RKO (cell line): ENCODE measurements at regions not wholly inside any gene's neighbourhood (a gene's known extent, or its start where the extent isn't known, plus 50 kb on each side); places are given as distances from the start of the nearest gene placed in this dataset.

Source experiments
- DNase-seq: peaks from one replicate; pipeline ENCODE4 v3.0.0-alpha.2; 2016; ENCODE audit warnings: low spot score

- DNase-seq: no peak
These were observed 405.4 kb downstream of the DMAC1 start for GRCh38 chr9:7394002-7394774.

DNA sequence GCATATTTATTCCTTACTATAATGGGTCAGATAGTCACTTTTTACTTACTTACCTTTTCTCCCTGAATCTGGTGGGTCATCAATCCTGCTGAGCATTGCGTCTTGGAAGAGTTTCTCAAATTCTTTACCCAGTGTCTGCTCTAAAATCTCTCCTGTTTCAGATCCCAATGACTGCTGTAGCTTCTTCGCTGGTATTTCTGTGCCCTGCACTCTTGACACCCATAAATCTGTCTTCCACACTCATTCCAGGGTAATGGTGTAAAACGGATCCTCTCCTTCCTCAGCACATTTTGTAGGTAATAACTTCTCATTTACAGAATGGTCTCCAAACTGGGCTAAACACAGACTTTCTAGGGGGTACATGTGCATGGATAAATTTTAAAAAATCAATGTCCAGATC is 407.4 kb downstream of the DMAC1 start:
- no peak for DNase-seq

DNA sequence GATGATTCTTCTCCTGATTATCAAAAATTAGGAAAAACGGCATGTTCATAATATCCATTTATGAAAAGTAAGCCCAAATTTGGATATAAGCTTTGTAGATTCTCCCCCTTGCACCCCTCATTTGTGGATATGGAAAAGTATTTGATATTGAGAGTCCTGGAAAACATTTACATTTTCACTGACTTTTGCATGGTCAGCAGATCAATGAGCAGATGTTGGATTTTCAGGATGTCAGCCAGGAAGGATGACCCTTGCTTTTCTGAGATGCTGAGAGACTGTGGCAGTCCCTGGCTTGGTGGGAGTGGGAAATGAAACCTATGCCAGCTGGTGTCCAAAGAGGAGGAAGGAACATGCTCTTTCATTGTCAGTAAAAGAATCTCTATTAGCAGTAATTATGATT is 410.8 kb downstream of the DMAC1 start:
- no peak for DNase-seq

DNA sequence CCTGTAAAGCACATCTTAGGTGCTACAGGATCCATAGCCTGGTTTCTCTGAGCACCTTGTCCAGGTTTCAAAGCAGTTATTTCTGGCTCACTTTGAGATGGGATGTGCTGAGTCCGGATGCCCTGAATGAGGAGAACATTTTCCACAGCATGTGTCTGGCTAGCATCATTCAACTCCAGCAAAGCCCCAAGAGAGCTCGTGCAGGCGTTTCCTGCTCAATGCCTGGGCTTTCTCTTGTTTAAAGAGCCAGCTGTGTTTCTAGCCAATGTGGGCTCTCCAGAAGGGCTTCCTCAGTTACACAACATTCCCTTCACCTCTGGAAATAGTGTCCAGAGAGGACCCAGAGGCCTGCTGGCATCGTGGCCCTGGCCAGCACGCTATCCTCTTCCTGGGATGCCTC is 411.7 kb downstream of the DMAC1 start:
- no peak for DNase-seq

- DNase-seq: no peak
These were observed 417.3 kb downstream of the DMAC1 start for GRCh38 chr9:7382304-7382703.

DNA sequence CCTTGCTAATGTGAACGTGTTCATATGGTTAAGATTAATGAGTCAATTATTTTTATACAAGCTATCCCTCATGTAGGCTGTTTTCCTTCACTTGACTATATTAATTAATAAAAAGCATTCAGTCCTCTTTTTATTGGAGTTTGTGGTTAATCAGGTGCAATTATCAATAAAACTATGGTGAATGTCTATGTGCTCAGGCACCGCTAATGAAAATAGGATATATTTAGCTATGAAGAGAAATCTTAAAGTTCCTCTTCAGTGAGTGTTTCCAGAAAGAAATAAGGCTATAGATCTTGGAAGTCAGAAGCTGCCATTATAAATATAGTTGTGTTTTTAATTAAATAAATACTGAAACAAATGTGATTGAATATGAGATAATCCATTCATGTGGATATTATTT is 422.1 kb downstream of the DMAC1 start:
- no peak for DNase-seq

DNA sequence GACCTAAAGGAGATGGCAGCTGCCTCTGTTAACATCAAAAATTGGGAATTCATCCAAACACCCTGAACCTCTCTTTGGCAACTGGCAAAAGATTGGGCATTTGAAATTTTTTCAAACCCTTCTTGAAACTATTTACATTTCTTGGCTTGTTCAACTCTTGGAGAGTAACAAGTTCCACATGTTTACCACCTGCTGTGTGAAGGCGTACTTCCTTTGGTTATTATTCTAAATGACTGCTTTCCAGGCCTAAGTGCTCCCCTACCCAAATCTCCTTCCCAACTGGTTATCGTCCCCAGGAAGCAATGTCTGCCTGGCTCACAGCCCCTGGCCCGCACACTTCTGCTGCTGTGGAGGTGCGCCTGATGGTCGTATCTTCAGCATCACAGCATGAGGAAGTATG is 422.7 kb downstream of the DMAC1 start:
- no peak for DNase-seq

- no peak for DNase-seq
These were observed 423.4 kb downstream of the DMAC1 start for GRCh38 chr9:7376213-7376612.

- no peak for DNase-seq
These were observed 424.5 kb downstream of the DMAC1 start for GRCh38 chr9:7375013-7375511.

DNA sequence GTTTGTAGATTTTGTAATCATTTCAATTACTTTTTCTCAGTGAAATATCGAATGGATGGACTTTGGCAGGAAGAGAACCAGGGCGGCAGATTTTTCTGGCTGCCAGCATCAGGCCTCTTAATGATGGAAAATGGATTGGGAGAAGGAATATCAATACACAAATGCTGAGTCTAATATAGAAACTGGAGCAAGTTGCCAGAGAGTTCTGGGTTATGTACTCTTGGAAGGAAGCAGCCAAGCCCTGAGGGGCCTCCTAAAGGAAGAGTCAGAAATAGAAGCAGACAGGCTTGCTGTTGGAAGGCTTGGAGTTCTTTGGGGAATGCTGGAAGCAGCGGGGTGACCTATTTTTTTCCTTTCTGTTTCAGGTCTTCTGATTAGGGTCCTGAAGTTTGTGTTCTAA is 428.6 kb downstream of the DMAC1 start:
- no peak for DNase-seq

DNA sequence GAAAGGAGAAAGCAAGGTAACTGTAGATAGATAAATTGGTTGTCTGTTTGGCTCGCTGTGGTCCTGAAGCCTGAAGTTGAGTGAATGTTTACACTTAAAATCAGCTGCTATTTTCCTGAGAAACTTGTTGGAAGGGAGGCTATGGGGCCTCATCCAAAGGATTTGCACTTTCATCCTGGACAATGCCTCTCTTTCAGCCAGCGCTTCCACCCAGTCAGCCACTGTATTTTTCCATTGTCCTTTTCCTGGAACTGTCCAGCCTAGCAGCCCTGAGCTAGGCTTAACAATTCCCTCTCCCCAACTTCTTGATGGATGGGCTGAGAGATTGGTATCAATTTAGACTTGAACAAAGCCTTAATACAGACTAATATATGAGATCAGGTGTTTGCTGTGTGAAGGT is 429.2 kb downstream of the DMAC1 start:
- DNase-seq: no peak

GRCh38 chr9:7369384-7369821 is 430.2 kb downstream of the DMAC1 start:
- DNase-seq: no peak

- no peak for DNase-seq
These were observed 430.9 kb downstream of the DMAC1 start for GRCh38 chr9:7368410-7369292.

DNA sequence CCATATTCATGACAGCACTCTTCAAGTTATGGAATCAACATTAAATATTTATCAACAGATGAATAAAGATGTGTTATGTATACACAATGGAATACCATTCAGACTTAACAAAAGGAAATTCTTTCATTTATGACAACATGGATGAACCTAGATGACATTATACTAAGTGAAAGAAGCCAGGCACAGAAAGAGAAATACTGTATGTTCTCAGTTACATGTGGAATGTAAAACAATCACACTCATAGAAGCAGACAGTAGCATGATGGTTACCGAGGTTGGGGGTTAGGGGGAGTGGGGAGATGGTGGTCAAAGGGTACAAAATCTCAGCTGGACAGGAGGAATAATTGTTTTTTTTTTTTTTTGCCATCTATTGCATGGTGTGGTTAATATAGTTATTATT is 431.9 kb downstream of the DMAC1 start:
- DNase-seq: no peak

DNA sequence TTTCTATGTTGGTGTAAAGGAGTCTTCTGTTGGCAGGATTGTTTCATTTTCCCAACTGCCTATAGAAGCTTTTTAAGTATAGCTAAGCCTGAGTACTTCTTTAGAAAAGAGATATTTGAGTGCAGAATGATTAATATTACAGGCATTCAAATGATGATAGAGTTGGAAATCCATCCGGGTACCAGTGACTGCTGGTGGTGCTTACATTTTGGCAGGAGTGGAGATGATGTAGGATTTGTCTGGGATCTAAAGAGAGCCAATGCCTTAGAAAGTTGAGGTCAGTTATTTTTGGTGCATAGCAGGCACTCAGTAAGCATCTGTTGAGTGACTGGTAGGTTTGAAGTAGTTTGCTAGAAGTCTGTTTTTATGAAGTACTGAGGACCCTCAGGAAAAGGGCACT is 433.5 kb downstream of the DMAC1 start:
- DNase-seq: no peak

- DNase-seq: no peak
These were observed 435.7 kb downstream of the DMAC1 start for GRCh38 chr9:7363777-7364477.

DNA sequence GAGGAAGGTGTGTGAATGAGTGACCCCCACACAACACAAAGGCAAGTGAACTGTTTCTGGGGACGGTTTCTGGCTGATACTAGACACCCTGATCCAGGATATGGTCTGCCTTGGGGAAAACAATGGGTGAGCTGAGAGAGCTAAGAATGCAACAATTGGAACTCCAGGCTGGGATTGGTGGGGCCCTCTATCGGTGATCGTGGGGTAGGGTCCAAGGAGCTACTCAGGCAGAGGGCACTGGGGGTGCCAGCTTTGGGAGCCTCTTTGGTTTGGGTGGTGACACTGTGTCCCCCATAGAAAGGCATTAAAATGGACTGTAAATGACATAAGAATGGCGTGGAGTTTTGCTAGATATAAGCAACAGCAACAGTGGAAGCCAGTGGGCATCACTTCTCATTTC is 439.1 kb downstream of the DMAC1 start:
- DNase-seq: no peak

DNA sequence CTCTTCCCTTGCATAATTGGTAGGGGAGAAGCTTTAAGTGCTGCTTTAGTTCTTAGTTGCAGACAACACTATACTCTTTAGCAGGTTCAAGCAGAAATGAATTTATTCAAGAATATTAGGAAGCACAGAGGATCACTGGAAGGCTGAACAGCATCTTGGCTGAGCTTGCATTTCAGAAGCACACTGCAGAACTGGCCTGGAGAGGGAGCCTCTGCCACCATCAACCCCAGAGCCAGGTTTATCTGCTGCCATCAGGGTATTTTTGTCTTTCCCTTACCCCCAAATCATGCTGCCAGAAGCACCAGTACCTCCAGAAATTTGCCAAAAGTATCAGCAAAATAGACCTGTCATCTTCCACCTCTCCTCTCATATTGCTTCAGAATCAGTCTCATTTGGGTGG is 440.7 kb downstream of the DMAC1 start:
- DNase-seq: no peak

GRCh38 chr9:7354704-7355103 is 444.9 kb downstream of the DMAC1 start:
- DNase-seq: no peak

- no peak for DNase-seq
These were observed 450.9 kb downstream of the DMAC1 start for GRCh38 chr9:7348692-7349091.

DNA sequence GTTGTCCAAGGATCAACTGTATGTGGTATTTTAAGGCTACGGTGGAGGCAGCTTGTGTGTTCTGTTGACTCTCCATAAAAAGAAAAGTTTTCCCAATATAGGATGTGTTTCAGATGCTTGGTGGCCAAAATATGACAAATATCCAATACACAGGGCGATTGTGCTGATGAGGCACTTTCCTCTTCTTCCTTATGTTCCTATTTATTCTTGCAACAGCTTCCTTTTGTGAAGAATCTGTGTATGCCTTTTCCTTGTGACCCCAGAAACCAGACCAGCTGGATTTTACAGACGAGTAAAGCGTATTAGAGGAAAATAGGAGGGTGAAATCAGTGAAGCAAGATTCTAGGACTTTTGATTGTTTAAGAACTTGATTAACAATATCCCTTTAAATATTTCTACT is 452.0 kb downstream of the DMAC1 start:
- no peak for DNase-seq

DNA sequence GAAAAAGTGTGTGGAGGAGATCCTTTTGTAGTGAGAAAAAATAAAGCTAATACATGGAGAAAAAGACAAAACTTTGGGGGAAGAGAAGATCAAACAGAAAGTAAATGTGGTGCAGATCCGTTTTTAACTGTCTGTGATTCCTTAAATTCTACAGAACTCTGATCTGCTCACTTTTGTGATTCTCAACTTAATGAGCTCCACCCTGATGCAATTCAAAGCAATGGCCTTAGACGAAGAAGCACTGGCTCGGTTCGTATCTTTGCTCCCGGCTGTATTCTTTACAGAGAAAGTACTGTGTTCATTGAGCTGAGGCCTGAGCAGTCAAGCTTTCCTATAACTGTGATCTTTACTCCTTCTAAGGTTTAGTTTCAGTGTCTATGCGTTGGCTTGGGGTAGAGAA is 453.4 kb downstream of the DMAC1 start:
- DNase-seq: no peak

DNA sequence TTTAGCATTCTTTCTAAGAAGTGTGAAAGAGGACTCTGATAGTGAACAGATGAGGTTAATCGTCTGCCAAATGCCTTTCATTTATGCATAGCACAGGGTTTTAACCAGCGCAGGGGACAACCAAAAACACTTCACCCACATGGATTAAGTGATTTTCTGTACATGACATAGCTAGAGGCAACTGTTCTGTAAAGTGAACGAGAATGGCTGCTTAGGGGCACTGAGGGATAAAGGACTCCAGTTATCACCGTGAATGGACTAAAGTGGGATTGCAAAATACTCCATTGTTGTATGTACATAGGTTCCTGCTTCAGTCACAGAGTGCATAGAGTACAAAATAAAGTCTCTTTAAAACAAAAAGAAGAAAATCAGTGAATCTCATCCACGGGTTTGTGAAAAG is 456.8 kb downstream of the DMAC1 start:
- no peak for DNase-seq
